NCI-H524 treated with DMSO at 0.1 percent for 48 hours (cell line): ENCODE measurements at regions not wholly inside any gene's neighbourhood (a gene's known extent, or its start where the extent isn't known, plus 50 kb on each side); places are given as distances from the start of the nearest gene placed in this dataset.

ENCODE experiments used
- DNase-seq: peaks from one replicate; lab custom pipeline; 2025; lab: John Stamatoyannopoulos, UW

- no peak for DNase-seq
Observed at GRCh38 chr12:102781117-102781516, 135.9 kb downstream of the PAH start.

GRCh38 chr12:102776041-102776440 lies 141.0 kb downstream of the PAH start:
- no peak for DNase-seq

- DNase-seq: peak; percentile 3
Observed at GRCh38 chr12:102769323-102769916, 147.6 kb downstream of the PAH start.

- no peak for DNase-seq
Observed at GRCh38 chr12:102766961-102767360, 150.1 kb downstream of the PAH start.

GRCh38 chr12:102765736-102766135 lies 151.3 kb downstream of the PAH start:
- DNase-seq: no peak

- DNase-seq: no peak
Observed at GRCh38 chr12:102763471-102763870, 153.6 kb downstream of the PAH start.

GRCh38 chr12:102763061-102763460 lies 154.0 kb downstream of the PAH start:
- DNase-seq: no peak

- DNase-seq: no peak
Observed at GRCh38 chr12:102760322-102760721, 156.7 kb downstream of the PAH start.

- DNase-seq: no peak
Observed at GRCh38 chr12:102759466-102759865, 157.6 kb downstream of the PAH start.

- no peak for DNase-seq
Observed at GRCh38 chr12:102757882-102758226, 159.2 kb downstream of the PAH start.

- DNase-seq: no peak
Observed at GRCh38 chr12:102757154-102757881, 159.7 kb downstream of the PAH start.

GRCh38 chr12:102756530-102756929 lies 160.5 kb downstream of the PAH start:
- no peak for DNase-seq

- no peak for DNase-seq
Observed at GRCh38 chr12:102755266-102755665, 161.8 kb downstream of the PAH start.

- no peak for DNase-seq
Observed at GRCh38 chr12:102753802-102754201, 163.2 kb downstream of the PAH start.

- no peak for DNase-seq
Observed at GRCh38 chr12:102748704-102749103, 168.3 kb downstream of the PAH start.

GRCh38 chr12:102746963-102747362 lies 170.1 kb downstream of the PAH start:
- DNase-seq: no peak

- no peak for DNase-seq
Observed at GRCh38 chr12:102745971-102746600, 171.0 kb downstream of the PAH start.

GRCh38 chr12:102741196-102741595 lies 175.8 kb downstream of the PAH start:
- no peak for DNase-seq

- peak; percentile 69 for DNase-seq
Observed at GRCh38 chr12:102740141-102740955, 176.7 kb downstream of the PAH start.

GRCh38 chr12:102736328-102736727 lies 180.7 kb downstream of the PAH start:
- DNase-seq: no peak

- no peak for DNase-seq
Observed at GRCh38 chr12:102735104-102735503, 181.9 kb downstream of the PAH start.

GRCh38 chr12:102730996-102731395 lies 186.0 kb downstream of the PAH start:
- no peak for DNase-seq
